ENCODE measurements at regions not wholly inside any gene's neighbourhood (a gene's known extent, or its start where the extent isn't known, plus 50 kb on each side); places are given as distances from the start of the nearest gene placed in this dataset.

DNA sequence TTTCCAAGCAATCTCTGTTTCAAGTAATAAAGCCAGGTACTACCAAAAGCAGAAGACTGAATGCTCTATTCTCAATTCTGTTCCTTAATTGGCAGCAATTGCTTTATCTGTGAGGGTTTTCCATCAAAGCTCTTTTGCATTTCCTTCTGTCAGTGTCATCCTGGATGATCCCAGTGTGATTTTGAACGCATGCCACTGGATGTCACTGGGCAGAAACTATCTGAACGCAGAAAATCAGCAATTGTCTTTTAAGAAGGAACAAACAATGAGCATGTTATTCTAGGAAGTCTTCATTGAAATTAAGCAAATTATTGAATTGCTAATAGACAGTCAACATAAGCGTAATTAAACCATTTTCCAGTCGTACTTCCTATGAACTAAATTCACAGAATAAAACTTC is 259.0 kb upstream of the REG3G start:
- H3K9me3 ChIP-seq (ENCODE audit: insufficient read depth, low read length, severe bottlenecking) = peaks cover 3% of the 10 kb centered on the region
- no peak for TF ChIP-seq EZH2 (IDR thresholded peaks at IDR 0.05; ENCODE audit: borderline replicate concordance, low read depth, low read length, severe bottlenecking)
- TF ChIP-seq, protein P1, sequence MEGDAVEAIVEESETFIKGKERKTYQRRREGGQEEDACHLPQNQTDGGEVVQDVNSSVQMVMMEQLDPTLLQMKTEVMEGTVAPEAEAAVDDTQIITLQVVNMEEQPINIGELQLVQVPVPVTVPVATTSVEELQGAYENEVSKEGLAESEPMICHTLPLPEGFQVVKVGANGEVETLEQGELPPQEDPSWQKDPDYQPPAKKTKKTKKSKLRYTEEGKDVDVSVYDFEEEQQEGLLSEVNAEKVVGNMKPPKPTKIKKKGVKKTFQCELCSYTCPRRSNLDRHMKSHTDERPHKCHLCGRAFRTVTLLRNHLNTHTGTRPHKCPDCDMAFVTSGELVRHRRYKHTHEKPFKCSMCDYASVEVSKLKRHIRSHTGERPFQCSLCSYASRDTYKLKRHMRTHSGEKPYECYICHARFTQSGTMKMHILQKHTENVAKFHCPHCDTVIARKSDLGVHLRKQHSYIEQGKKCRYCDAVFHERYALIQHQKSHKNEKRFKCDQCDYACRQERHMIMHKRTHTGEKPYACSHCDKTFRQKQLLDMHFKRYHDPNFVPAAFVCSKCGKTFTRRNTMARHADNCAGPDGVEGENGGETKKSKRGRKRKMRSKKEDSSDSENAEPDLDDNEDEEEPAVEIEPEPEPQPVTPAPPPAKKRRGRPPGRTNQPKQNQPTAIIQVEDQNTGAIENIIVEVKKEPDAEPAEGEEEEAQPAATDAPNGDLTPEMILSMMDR (IDR thresholded peaks at IDR 0.05; ENCODE audit: borderline replicate concordance, extremely low read depth, low read length, poor library complexity, severe bottlenecking) = no peak
- no peak overlapping the region for H3K27ac ChIP-seq (ENCODE audit: low read length)
- no peak overlapping the region for H3K4me2 ChIP-seq (ENCODE audit: insufficient read depth, low read length)
- H3K9ac ChIP-seq (ENCODE audit: low read depth, low read length) = no peak overlapping the region
- no peaks in the 10 kb centered on the region for H3K4me1 ChIP-seq (ENCODE audit: insufficient read depth, low read length)
- ATAC-seq (ENCODE audit: insufficient read depth, low read depth) (no peak), DNase-seq (no peak)
- H4K20me1 ChIP-seq (ENCODE audit: insufficient read depth, low read length) = no peaks in the 10 kb centered on the region
- H2AFZ ChIP-seq (ENCODE audit: low read depth, low read length) = no peak overlapping the region
- no peak overlapping the region for H3K4me3 ChIP-seq (ENCODE audit: low read depth in 1 of 2, low read length in 2 of 2)
- H3K36me3 ChIP-seq (ENCODE audit: insufficient read depth, low read length) = no peaks in the 10 kb centered on the region
- no peaks in the 10 kb centered on the region for H3K27me3 ChIP-seq (ENCODE audit: insufficient read depth, low read length, poor library complexity)
- H3K79me2 ChIP-seq (ENCODE audit: insufficient read depth, low read length) = no peaks in the 10 kb centered on the region

DNA sequence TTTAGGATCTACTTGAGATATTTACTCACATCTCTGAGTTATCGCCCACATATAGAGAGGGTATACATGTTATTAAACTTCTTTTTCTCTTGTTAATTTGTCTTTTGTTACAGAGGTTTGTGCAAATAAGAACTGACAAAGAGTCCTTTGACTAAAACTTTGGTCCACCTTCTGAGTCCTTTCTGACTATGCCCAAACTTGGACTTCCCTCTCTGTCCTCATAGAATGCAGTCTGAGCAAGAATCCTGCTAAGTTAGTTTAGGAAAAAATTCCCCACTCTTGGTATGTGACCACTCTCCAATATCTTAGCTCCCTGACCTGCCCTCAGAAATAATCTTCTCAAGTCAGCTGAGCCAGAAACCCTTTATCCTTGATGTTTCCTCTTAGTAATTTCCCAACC is 257.5 kb upstream of the REG3G start:
- Histone ChIP-seq H4K20me1 (ENCODE audit: insufficient read depth, low read length) (no peaks in the 10 kb centered on the region), H3K4me1 (ENCODE audit: insufficient read depth, low read length) (no peaks in the 10 kb centered on the region), H3K27ac (ENCODE audit: low read length) (no peak overlapping the region), H3K9me3 (ENCODE audit: insufficient read depth, low read length, severe bottlenecking) (no peaks in the 10 kb centered on the region), H3K4me3 (ENCODE audit: low read depth in 1 of 2, low read length in 2 of 2) (no peak overlapping the region), H3K27me3 (ENCODE audit: insufficient read depth, low read length, poor library complexity) (no peaks in the 10 kb centered on the region), H3K79me2 (ENCODE audit: insufficient read depth, low read length) (no peaks in the 10 kb centered on the region), H3K4me2 (ENCODE audit: insufficient read depth, low read length) (no peak overlapping the region), H3K9ac (ENCODE audit: low read depth, low read length) (no peak overlapping the region), H3K36me3 (ENCODE audit: insufficient read depth, low read length) (no peaks in the 10 kb centered on the region), H2AFZ (ENCODE audit: low read depth, low read length) (no peak overlapping the region)
- DNase-seq (no peak), ATAC-seq (ENCODE audit: insufficient read depth, low read depth) (no peak)
- TF ChIP-seq EZH2 (IDR thresholded peaks at IDR 0.05; ENCODE audit: borderline replicate concordance, low read depth, low read length, severe bottlenecking) = no peak
- TF ChIP-seq, protein P1 (IDR thresholded peaks at IDR 0.05; ENCODE audit: borderline replicate concordance, extremely low read depth, low read length, poor library complexity, severe bottlenecking) = no peak

- Histone ChIP-seq H3K79me2 (ENCODE audit: insufficient read depth, low read length) (no peaks in the 10 kb centered on the region), H3K4me1 (ENCODE audit: insufficient read depth, low read length) (no peaks in the 10 kb centered on the region), H3K4me2 (ENCODE audit: insufficient read depth, low read length) (no peak overlapping the region), H3K27me3 (ENCODE audit: insufficient read depth, low read length, poor library complexity) (no peaks in the 10 kb centered on the region), H3K27ac (ENCODE audit: low read length) (no peak overlapping the region), H2AFZ (ENCODE audit: low read depth, low read length) (no peak overlapping the region), H3K36me3 (ENCODE audit: insufficient read depth, low read length) (no peaks in the 10 kb centered on the region), H3K9ac (ENCODE audit: low read depth, low read length) (no peak overlapping the region), H3K9me3 (ENCODE audit: insufficient read depth, low read length, severe bottlenecking) (no peaks in the 10 kb centered on the region), H4K20me1 (ENCODE audit: insufficient read depth, low read length) (no peaks in the 10 kb centered on the region), H3K4me3 (ENCODE audit: low read depth in 1 of 2, low read length in 2 of 2) (no peak overlapping the region)
- DNase-seq (no peak), ATAC-seq (ENCODE audit: insufficient read depth, low read depth) (no peak)
- TF ChIP-seq, protein P1 (IDR thresholded peaks at IDR 0.05; ENCODE audit: borderline replicate concordance, extremely low read depth, low read length, poor library complexity, severe bottlenecking) = no peak
- no peak for TF ChIP-seq EZH2 (IDR thresholded peaks at IDR 0.05; ENCODE audit: borderline replicate concordance, low read depth, low read length, severe bottlenecking)
Measured at GRCh38 chr2:78775291-78775690, 250.2 kb upstream of the REG3G start.

Measured in DND-41 (cell line).